ENCODE measurements at regions not wholly inside any gene's neighbourhood (a gene's known extent, or its start where the extent isn't known, plus 50 kb on each side); places are given as distances from the start of the nearest gene placed in this dataset.

DNA sequence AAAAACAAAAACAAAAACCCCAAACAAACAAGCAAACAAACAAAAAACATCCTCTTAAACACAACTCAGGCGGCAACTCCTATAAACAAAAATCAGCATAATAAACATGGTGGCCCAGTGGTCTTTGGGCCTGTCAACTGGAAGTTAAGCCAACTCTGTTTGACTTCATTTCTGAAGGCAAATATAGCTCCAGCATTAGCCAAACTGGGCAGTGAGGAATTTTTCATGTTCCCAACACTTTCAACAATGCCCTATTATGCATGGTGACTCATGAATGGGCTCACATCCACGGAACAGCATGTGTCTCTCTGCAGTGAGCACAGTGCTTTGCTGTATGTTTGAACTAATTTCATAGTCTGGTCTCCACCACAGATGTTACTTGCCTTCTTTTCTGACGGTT, 143.9 kb upstream of the STC2 start:
- Histone ChIP-seq H3K27ac (no peak overlapping the region), H3K36me3 (no peaks in the 10 kb centered on the region), H3K4me3 (ENCODE audit: low read depth, low read length) (no peak overlapping the region), H3K9me3 (ENCODE audit: severe bottlenecking) (no peaks in the 10 kb centered on the region), H3K27me3 (ENCODE audit: insufficient read depth, low read depth, severe bottlenecking) (peaks cover 92% of the 10 kb centered on the region)
- TF ChIP-seq, protein P1, sequence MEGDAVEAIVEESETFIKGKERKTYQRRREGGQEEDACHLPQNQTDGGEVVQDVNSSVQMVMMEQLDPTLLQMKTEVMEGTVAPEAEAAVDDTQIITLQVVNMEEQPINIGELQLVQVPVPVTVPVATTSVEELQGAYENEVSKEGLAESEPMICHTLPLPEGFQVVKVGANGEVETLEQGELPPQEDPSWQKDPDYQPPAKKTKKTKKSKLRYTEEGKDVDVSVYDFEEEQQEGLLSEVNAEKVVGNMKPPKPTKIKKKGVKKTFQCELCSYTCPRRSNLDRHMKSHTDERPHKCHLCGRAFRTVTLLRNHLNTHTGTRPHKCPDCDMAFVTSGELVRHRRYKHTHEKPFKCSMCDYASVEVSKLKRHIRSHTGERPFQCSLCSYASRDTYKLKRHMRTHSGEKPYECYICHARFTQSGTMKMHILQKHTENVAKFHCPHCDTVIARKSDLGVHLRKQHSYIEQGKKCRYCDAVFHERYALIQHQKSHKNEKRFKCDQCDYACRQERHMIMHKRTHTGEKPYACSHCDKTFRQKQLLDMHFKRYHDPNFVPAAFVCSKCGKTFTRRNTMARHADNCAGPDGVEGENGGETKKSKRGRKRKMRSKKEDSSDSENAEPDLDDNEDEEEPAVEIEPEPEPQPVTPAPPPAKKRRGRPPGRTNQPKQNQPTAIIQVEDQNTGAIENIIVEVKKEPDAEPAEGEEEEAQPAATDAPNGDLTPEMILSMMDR (IDR thresholded peaks at IDR 0.05; ENCODE audit: low read depth, low read length) = no peak
- no peak for DNase-seq

DNA sequence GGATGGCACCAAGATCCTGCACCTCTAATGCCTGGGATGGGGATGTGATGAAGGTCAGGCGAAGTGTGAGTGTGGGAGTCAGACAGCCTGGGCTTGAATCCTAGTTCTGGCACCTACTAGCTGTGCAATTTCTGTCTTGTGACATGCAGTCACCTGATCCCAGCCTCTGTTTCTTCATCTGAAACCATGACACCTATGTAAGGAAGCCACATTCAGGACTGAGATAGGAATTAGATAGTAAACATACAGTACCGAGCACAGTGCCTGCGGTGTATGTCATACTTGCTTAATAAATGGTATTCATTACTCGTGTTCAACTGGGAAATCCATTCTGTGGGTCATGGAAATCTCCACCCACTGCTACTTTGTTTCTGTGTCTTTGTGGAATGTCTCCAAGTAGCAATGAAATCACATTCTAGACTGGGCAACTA, 140.6 kb upstream of the STC2 start:
- no peak for DNase-seq
- TF ChIP-seq, protein P1 (IDR thresholded peaks at IDR 0.05; ENCODE audit: low read depth, low read length) = no peak
- Histone ChIP-seq H3K27ac (no peak overlapping the region), H3K9me3 (ENCODE audit: severe bottlenecking) (no peaks in the 10 kb centered on the region), H3K27me3 (ENCODE audit: insufficient read depth, low read depth, severe bottlenecking) (peaks cover 92% of the 10 kb centered on the region), H3K36me3 (no peaks in the 10 kb centered on the region), H3K4me3 (ENCODE audit: low read depth, low read length) (no peak overlapping the region)

DNA sequence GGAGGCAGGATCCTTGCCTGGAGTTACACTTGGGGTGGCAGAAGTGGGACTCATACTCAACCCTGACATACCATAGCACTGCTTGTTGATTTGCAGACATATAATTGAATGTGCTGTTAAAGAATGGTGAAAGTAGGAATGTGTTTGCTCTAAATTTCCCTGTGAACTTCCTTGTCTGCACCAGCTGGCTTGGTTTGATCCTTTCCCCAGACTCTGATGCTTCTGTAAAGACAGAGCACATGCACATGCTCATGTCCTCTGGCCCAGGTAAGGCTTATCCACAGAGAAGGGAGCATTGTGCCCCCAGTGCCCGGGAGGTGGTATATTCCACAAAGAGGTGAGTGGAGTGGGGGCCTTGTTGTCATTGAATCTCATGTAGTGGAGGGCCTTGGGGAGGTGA, 138.0 kb upstream of the STC2 start:
- H3K27ac ChIP-seq = no peak overlapping the region
- TF ChIP-seq, protein P1 (IDR thresholded peaks at IDR 0.05; ENCODE audit: low read depth, low read length) = no peak
- peaks cover 88% of the 10 kb centered on the region for H3K27me3 ChIP-seq (ENCODE audit: insufficient read depth, low read depth, severe bottlenecking)
- no peaks in the 10 kb centered on the region for H3K36me3 ChIP-seq
- peaks cover 4% of the 10 kb centered on the region for H3K9me3 ChIP-seq (ENCODE audit: severe bottlenecking)
- H3K4me3 ChIP-seq (ENCODE audit: low read depth, low read length) = no peak overlapping the region
- DNase-seq = no peak

DNA sequence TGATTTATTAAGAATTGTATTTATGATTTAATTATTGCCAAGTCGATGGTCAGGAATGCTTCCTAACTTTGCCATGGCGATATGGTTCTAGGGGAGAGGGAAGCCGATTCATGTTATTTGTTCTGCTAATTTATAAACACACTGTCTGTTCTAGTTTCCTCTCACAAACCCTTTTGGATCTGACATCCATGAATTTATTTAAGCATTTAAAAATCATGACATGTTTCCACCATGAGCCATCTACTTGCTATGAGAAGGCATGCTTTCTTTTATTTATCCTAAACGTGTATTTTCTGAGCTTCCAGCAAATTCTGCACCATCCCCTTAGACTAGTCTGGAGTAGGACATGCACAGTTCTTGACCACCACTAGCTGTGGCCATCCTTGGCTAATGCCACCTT, 136.6 kb upstream of the STC2 start:
- no peak overlapping the region for H3K4me3 ChIP-seq (ENCODE audit: low read depth, low read length)
- DNase-seq = no peak
- peaks cover 86% of the 10 kb centered on the region for H3K27me3 ChIP-seq (ENCODE audit: insufficient read depth, low read depth, severe bottlenecking)
- peaks cover 4% of the 10 kb centered on the region for H3K9me3 ChIP-seq (ENCODE audit: severe bottlenecking)
- H3K27ac ChIP-seq = no peak overlapping the region
- TF ChIP-seq, protein P1 (IDR thresholded peaks at IDR 0.05; ENCODE audit: low read depth, low read length) = no peak
- no peaks in the 10 kb centered on the region for H3K36me3 ChIP-seq

DNA sequence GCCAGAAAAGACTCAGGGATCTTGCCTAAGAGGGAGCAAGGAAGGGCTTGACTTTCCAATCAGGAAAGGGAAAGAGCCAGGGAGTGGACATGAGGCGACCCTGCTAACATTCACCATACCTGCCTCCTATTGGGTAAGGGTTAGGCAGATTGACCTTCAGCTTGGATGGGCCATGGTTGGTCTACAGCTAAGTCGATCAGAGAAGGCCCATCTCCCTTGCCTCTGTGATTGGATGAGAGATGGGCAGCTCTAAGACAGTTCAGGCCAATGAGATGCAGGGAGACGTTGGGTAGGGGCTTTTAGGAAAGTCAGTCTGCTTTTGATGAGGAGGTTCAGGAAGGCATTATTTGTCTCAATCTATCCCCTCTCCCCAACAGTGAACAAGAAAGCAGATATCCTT, 135.0 kb upstream of the STC2 start:
- no peak for DNase-seq
- TF ChIP-seq, protein P1 (IDR thresholded peaks at IDR 0.05; ENCODE audit: low read depth, low read length) = no peak
- no peak overlapping the region for H3K27ac ChIP-seq
- H3K27me3 ChIP-seq (ENCODE audit: insufficient read depth, low read depth, severe bottlenecking) = peaks cover 82% of the 10 kb centered on the region
- no peak overlapping the region for H3K4me3 ChIP-seq (ENCODE audit: low read depth, low read length)
- peaks cover 4% of the 10 kb centered on the region for H3K9me3 ChIP-seq (ENCODE audit: severe bottlenecking)
- no peaks in the 10 kb centered on the region for H3K36me3 ChIP-seq

DNA sequence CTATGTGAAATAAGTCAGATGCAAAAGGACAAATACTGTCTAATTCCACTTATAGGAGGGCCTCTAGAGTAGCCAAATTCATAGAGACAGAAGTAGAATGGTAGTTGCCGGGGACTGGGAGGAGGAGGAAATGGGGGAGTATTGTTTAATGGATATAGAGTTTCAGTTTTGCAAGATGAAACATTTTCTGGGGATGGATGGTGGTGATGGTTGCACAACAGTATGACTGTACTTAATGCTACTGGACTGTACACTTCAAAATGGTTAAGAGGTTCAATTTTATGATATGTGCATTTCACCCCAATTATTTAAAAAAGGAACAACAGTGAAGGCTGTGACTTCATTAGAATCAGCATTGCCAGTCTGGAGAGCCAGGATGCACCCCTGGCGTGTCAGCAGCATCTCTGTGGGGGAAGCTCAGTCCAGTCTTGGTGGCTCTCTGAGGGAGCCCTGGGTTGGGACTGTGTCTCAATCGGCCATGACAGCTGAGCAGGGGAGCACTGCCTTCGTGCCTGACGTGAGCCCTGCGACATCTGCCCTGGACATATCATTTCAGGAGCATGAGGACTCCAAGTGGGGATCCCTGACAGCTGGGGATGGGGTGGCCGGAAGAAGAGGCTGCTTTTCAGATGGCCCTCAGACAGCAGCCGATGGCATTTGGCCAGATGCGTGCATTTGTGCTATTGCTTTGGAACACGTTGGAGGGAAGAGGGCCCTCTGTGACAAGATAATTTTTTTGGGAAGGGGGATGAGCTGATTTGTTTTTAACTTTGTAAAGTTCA, 130.8 kb upstream of the STC2 start:
- TF ChIP-seq, protein P1 (IDR thresholded peaks at IDR 0.05; ENCODE audit: low read depth, low read length) = no peak
- Histone ChIP-seq H3K27ac (no peak overlapping the region), H3K9me3 (ENCODE audit: severe bottlenecking) (peaks cover 4% of the 10 kb centered on the region), H3K4me3 (ENCODE audit: low read depth, low read length) (no peak overlapping the region), H3K27me3 (ENCODE audit: insufficient read depth, low read depth, severe bottlenecking) (peaks cover 83% of the 10 kb centered on the region), H3K36me3 (no peaks in the 10 kb centered on the region)
- DNase-seq = no peak

Measured in WERI-Rb-1 (cell line).